H1 (cell line): ENCODE measurements at regions not wholly inside any gene's neighbourhood (a gene's known extent, or its start where the extent isn't known, plus 50 kb on each side); places are given as distances from the start of the nearest gene placed in this dataset.

Experiments
- CTCF ChIA-PET: fragments of 300-600 bp; sonication (Branson Sonifier 250); formaldehyde crosslinking; loops from one replicate; lab custom pipeline; 2021; ENCODE audit not compliant: partially characterized antibody; lab: Charles Lee
- POLR2A ChIA-PET: fragments of 300-600 bp; sonication (Branson Sonifier 250); formaldehyde crosslinking; loops from one replicate; lab custom pipeline; 2021; ENCODE audit warnings: inconsistent platforms; ENCODE audit not compliant: partially characterized antibody; lab: Charles Lee
- DNase-seq, 2 experiments: peaks; one replicate each; pipeline versions ENCODE4 v3.0.0 to v3.0.0-alpha.2; 2010 to 2022; ENCODE audit warnings: low spot score in 2 of 2, low read depth in 1 of 2, mixed read lengths in 1 of 2
- FAIRE-seq: peaks from 2 replicates; lab custom pipeline; 2011; peaks lifted over from hg19 to GRCh38; lab: Jason Lieb, UNC
- H2AFZ ChIP-seq: 2 replicates; pipeline ENCODE4 v1.8.1; 2012; ENCODE audit warnings: low read length, inconsistent platforms
- H2AK5ac ChIP-seq: 2 replicates; pipeline ENCODE4 v1.6.1; 2013; ENCODE audit warnings: low read depth, low read length
- H2BK120ac ChIP-seq: replicated peaks from 2 replicates; pipeline ENCODE3; 2013; ENCODE audit warnings: low read depth, low read length, inconsistent platforms
- H2BK12ac ChIP-seq: 2 replicates; pipeline ENCODE4 v1.6.1; 2013; ENCODE audit warnings: low read depth, low read length
- H2BK15ac ChIP-seq: 2 replicates; pipeline ENCODE4 v1.6.1; 2013; ENCODE audit warnings: low read length
- H2BK20ac ChIP-seq: 2 replicates; pipeline ENCODE4 v1.6.1; 2013; ENCODE audit warnings: low read length
- H2BK5ac ChIP-seq: 2 replicates; pipeline ENCODE4 v1.6.1; 2013; ENCODE audit warnings: low read depth, low read length
- H3K14ac ChIP-seq: 2 replicates; pipeline ENCODE4 v1.6.1; 2013; ENCODE audit warnings: inconsistent platforms; ENCODE audit not compliant: insufficient read length
- H3K18ac ChIP-seq: 2 replicates; pipeline ENCODE4 v1.6.1; 2013; ENCODE audit warnings: low read length; ENCODE audit errors: extremely low read depth
- H3K23ac ChIP-seq: 2 replicates; pipeline ENCODE4 v1.6.1; 2013; ENCODE audit warnings: inconsistent platforms; ENCODE audit not compliant: insufficient read length
- H3K23me2 ChIP-seq: 2 replicates; pipeline ENCODE4 v1.6.1; 2013; ENCODE audit warnings: low read depth, low read length
- H3K27ac ChIP-seq: 2 replicates; pipeline ENCODE4 v1.6.1; 2011; ENCODE audit warnings: low read depth, low read length, inconsistent platforms
- H3K27me3 ChIP-seq, 4 experiments: replicated peaks in 1 of 4; 1 replicate in 1 of 4; 2 replicates in 3 of 4; pipeline versions ENCODE4 v1.6.1 to v1.8.1; 2011 to 2013; ENCODE audit warnings: low read length in 3 of 4, mild to moderate bottlenecking in 3 of 4, inconsistent platforms in 2 of 4, mixed read lengths in 2 of 4, moderate library complexity in 1 of 4; ENCODE audit not compliant: control insufficient read depth in 3 of 4, insufficient read depth in 3 of 4; ENCODE audit errors: extremely low read depth in 1 of 4
- H3K36me3 ChIP-seq, 4 experiments: 2 replicates each; pipeline versions ENCODE4 v1.6.1 to v1.8.1; 2011 to 2013; ENCODE audit warnings: mild to moderate bottlenecking in 4 of 4, low read length in 3 of 4, moderate library complexity in 2 of 4, control low read depth in 1 of 4, inconsistent platforms in 1 of 4; ENCODE audit not compliant: insufficient read depth in 4 of 4, control insufficient read depth in 2 of 4
- H3K4ac ChIP-seq: replicated peaks from 2 replicates; pipeline ENCODE3; 2013; ENCODE audit warnings: low read length, low read depth, mixed read lengths, inconsistent platforms; ENCODE audit not compliant: insufficient read length
- H3K4me1 ChIP-seq, 4 experiments: replicated peaks in 1 of 4; 1 replicate in 1 of 4; 2 replicates in 3 of 4; pipeline versions ENCODE4 v1.6.1 to v1.8.1; 2011 to 2013; ENCODE audit warnings: low read length in 3 of 4, inconsistent platforms in 2 of 4, mixed read lengths in 1 of 4; ENCODE audit not compliant: insufficient read depth in 4 of 4, control insufficient read depth in 3 of 4
- H3K4me2 ChIP-seq, 2 experiments: 2 replicates each; pipeline versions ENCODE4 v1.6.1 to v1.8.1; 2011 to 2013; ENCODE audit warnings: low read depth in 2 of 2, low read length in 2 of 2, control low read depth in 1 of 2, inconsistent platforms in 1 of 2, mild to moderate bottlenecking in 1 of 2; ENCODE audit not compliant: insufficient read depth in 1 of 2
- H3K4me3 ChIP-seq, 4 experiments: fragments of 200-600, 300-600 bp in 1 of 4; sonication (generic), shearing (Covaris generic), sonication (Bioruptor Twin) in 1 of 4; 2 replicates each; pipeline versions ENCODE4 v1.5.1 to v1.8.1; 2011 to 2016; ENCODE audit warnings: low read length in 4 of 4, low read depth in 3 of 4, control low read depth in 2 of 4, inconsistent platforms in 2 of 4, mild to moderate bottlenecking in 2 of 4, mixed read lengths in 1 of 4, moderate library complexity in 1 of 4; ENCODE audit not compliant: insufficient read depth in 2 of 4; ENCODE audit errors: extremely low read depth in 1 of 4
- H3K56ac ChIP-seq: replicated peaks from 2 replicates; pipeline ENCODE3; 2013; ENCODE audit warnings: low read depth, mild to moderate bottlenecking, mixed read lengths, low read length, inconsistent platforms; ENCODE audit not compliant: insufficient read length
- H3K79me1 ChIP-seq: 2 replicates; pipeline ENCODE4 v1.6.1; 2013; ENCODE audit warnings: low read depth, low read length, control low read depth
- H3K79me2 ChIP-seq, 2 experiments: 2 replicates each; pipeline versions ENCODE4 v1.6.1 to v1.8.1; 2012 to 2013; ENCODE audit warnings: low read length in 2 of 2, mild to moderate bottlenecking in 2 of 2, inconsistent platforms in 1 of 2; ENCODE audit not compliant: insufficient read depth in 2 of 2, control insufficient read depth in 1 of 2
- H3K9ac ChIP-seq, 4 experiments: replicated peaks in 1 of 4; 1 replicate in 1 of 4; 2 replicates in 3 of 4; pipeline versions ENCODE4 v1.6.1 to v1.8.1; 2011 to 2013; ENCODE audit warnings: low read depth in 3 of 4, low read length in 3 of 4, control low read depth in 2 of 4, mild to moderate bottlenecking in 2 of 4, moderate library complexity in 2 of 4, inconsistent platforms in 1 of 4; ENCODE audit errors: extremely low read depth in 1 of 4
- H3K9me3 ChIP-seq, 2 experiments: 2 replicates each; pipeline versions ENCODE4 v1.6.1 to v1.8.1; 2012 to 2013; ENCODE audit warnings: mild to moderate bottlenecking in 2 of 2, moderate library complexity in 2 of 2, control low read depth in 1 of 2, inconsistent platforms in 1 of 2, low read depth in 1 of 2, low read length in 1 of 2, mixed read lengths in 1 of 2; ENCODE audit not compliant: insufficient read depth in 2 of 2
- H4K20me1 ChIP-seq, 2 experiments: replicated peaks in 1 of 2; 2 replicates each; pipeline versions ENCODE3 to v1.8.1; 2011 to 2013; ENCODE audit warnings: inconsistent platforms in 2 of 2, low read length in 2 of 2, mild to moderate bottlenecking in 1 of 2; ENCODE audit not compliant: insufficient read depth in 2 of 2, control insufficient read depth in 1 of 2
- H4K5ac ChIP-seq: 2 replicates; pipeline ENCODE4 v1.6.1; 2013; ENCODE audit warnings: low read length, low read depth, mixed read lengths, inconsistent platforms; ENCODE audit not compliant: insufficient read length
- H4K8ac ChIP-seq: 2 replicates; pipeline ENCODE4 v1.8.0; 2013; ENCODE audit warnings: mild to moderate bottlenecking, moderate library complexity, low read length, inconsistent platforms; ENCODE audit not compliant: insufficient read depth; ENCODE audit errors: extremely low read depth
- H4K91ac ChIP-seq: replicated peaks from 2 replicates; pipeline ENCODE3; 2013; ENCODE audit warnings: low read length, mixed read lengths, inconsistent platforms; ENCODE audit not compliant: insufficient read length
- CEBPB ChIP-seq: IDR thresholded peaks from 2 replicates; pipeline ENCODE4 v1.6.1; 2012; ENCODE audit warnings: low read depth, low read length
- NANOG ChIP-seq: IDR thresholded peaks from 2 replicates; pipeline ENCODE4 v1.6.1; 2011; ENCODE audit warnings: low read length, low read depth, mild to moderate bottlenecking, inconsistent platforms; ENCODE audit not compliant: insufficient read depth, poor library complexity, severe bottlenecking
- POLR2A ChIP-seq, 2 experiments: IDR thresholded peaks; 1 replicate in 1 of 2; 2 replicates in 1 of 2; pipeline ENCODE4 v1.6.1; 2011; ENCODE audit warnings: low read depth in 2 of 2, low read length in 2 of 2, mild to moderate bottlenecking in 2 of 2; ENCODE audit errors: control extremely low read depth in 1 of 2
- WGBS, 2 experiments: shearing (Covaris generic) in 1 of 2; methylation state at CpG; one replicate each; pipeline versions ENCODE4 v1.1.6 to v1.1.7; 2013 to 2015; ENCODE audit warnings: low lambda C conversion rate in 2 of 2, mixed read lengths in 2 of 2, inconsistent platforms in 1 of 2, low coverage in 1 of 2, missing lambda C conversion rate in 1 of 2; ENCODE audit not compliant: insufficient replicate concordance in 2 of 2, insufficient coverage in 1 of 2, insufficient read length in 1 of 2; ENCODE audit errors: extremely low coverage in 1 of 2, missing lambda C conversion rate in 1 of 2; 5-methylcytosine and 5-hydroxymethylcytosine counted together

DNA sequence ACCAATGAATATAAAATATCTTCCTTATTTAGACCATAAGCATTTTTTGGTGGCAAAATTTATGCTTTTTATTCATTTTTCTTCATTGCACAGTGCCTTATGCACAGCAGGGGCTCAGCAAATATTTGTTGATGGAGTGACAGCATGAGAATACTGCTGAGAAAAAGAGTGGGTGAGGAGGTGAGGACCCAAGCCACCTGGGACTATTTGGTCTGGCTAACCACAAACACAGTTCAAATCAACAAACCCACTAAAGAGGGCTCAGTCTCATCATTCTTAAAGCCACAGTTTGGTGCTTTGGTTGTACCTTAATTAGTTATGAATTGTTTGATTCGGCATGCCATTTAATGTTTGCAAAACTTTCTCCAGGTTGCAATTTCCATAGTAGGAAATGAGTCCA lies 183.5 kb upstream of the ZNF521 start:
- Histone ChIP-seq H2BK5ac (no peak overlapping the region), H3K18ac (no peak overlapping the region), H2AK5ac (no peak overlapping the region), H2BK15ac (no peak overlapping the region), H3K9me3 (peaks cover 11 to 13% of the 10 kb centered on the region in 2 experiments), H4K8ac (no peak overlapping the region), H2BK120ac (no peak overlapping the region), H3K23ac (no peak overlapping the region), H3K79me1 (no peaks in the 10 kb centered on the region), H4K91ac (no peak overlapping the region), H3K56ac (no peak overlapping the region), H2BK20ac (no peak overlapping the region), H3K14ac (no peak overlapping the region), H3K27me3 (no peaks in the 10 kb centered on the region), H3K4me3 (no peak overlapping the region), H3K23me2 (no peaks in the 10 kb centered on the region), H2BK12ac (no peak overlapping the region), H3K79me2 (no peaks in the 10 kb centered on the region), H2AFZ (no peak overlapping the region), H4K5ac (no peak overlapping the region), H3K36me3 (peaks cover 0 to 8% (median 0%) of the 10 kb centered on the region in 4 experiments; a peak in 2 of 8 replicates), H3K9ac (no peak overlapping the region), H3K4ac (no peak overlapping the region), H3K4me2 (no peak overlapping the region), H4K20me1 (no peaks in the 10 kb centered on the region), H3K27ac (no peak overlapping the region), H3K4me1 (no peaks in the 10 kb centered on the region)
- ChIA-PET POLR2A (no interaction called here), CTCF (interaction anchor here (1.1 kb wide), 1 partner anchor 13 kb away, joined by 3 read pairs; no protein-coding TSS in a partner anchor)
- WGBS, 2 experiments: 89% methylated on average over 1 of the region's 1 CpG; no CpG with 5 or more reads in 1 of the 2 experiments
- TF ChIP-seq POLR2A (IDR thresholded peaks at IDR 0.05; ENCODE audit: control extremely low read depth in 1 of 2, low read depth in 2 of 2, low read length in 2 of 2): no peak
- no peak for TF ChIP-seq CEBPB
- no peak for TF ChIP-seq NANOG
- no peak for FAIRE-seq
- no peak for DNase-seq
